SU-DHL-6 (cell line): ENCODE measurements at regions not wholly inside any gene's neighbourhood (a gene's known extent, or its start where the extent isn't known, plus 50 kb on each side); places are given as distances from the start of the nearest gene placed in this dataset.

Experiments used
- H2AFZ ChIP-seq: fragments of 200-600 bp; sonication (generic); 2 replicates; pipeline ENCODE4 v1.6.1; 2014; ENCODE audit warnings: low read depth, mild to moderate bottlenecking, moderate library complexity, mixed read lengths, antibody characterized with exemption, low read length; ENCODE audit not compliant: severe bottlenecking
- H3F3A ChIP-seq: fragments of 200-600 bp; shearing (Covaris generic); 2 replicates; pipeline ENCODE4 v1.6.0; 2016; ENCODE audit warnings: antibody characterized with exemption, mild to moderate bottlenecking; ENCODE audit not compliant: insufficient read depth
- H3K27ac ChIP-seq: fragments of 200-600 bp; sonication (generic); 2 replicates; pipeline ENCODE4 v1.5.1; 2016; ENCODE audit warnings: low read depth, mild to moderate bottlenecking, low read length, moderate library complexity, mixed read lengths
- H3K27me3 ChIP-seq: fragments of 200-600 bp; sonication (generic), shearing (Covaris generic); 2 replicates; pipeline ENCODE4 v1.6.0; 2014; ENCODE audit warnings: mild to moderate bottlenecking, low read length
- H3K36me3 ChIP-seq: fragments of 200-600 bp; sonication (generic); 2 replicates; pipeline ENCODE4 v1.6.1; 2014; ENCODE audit warnings: mild to moderate bottlenecking, low read length, mixed read lengths
- H3K4me2 ChIP-seq: fragments of 300-600, 200-600 bp; shearing (Covaris generic), sonication (generic); 2 replicates; pipeline ENCODE4 v1.6.0; 2014; ENCODE audit warnings: low read length, low read depth, mild to moderate bottlenecking; ENCODE audit not compliant: poor library complexity, severe bottlenecking
- H3K4me3 ChIP-seq: fragments of 200-600 bp; sonication (generic); 2 replicates; pipeline ENCODE4 v1.5.1; 2014; ENCODE audit warnings: antibody characterized with exemption, low read length, mild to moderate bottlenecking, mixed read lengths; ENCODE audit not compliant: insufficient read depth, poor library complexity, severe bottlenecking
- H3K79me2 ChIP-seq: fragments of 200-600 bp; sonication (generic); 2 replicates; pipeline ENCODE4 v1.6.1; 2014; ENCODE audit warnings: mild to moderate bottlenecking, low read length, moderate library complexity; ENCODE audit not compliant: insufficient read depth
- H3K9ac ChIP-seq: fragments of 200-600 bp; sonication (generic); 2 replicates; pipeline ENCODE4 v1.7.0; 2014; ENCODE audit warnings: mild to moderate bottlenecking, low read length
- H3K9me2 ChIP-seq: fragments of 200-600 bp; sonication (generic); replicated peaks from 2 replicates; pipeline ENCODE4 v1.6.1; 2014; ENCODE audit warnings: low read length; ENCODE audit not compliant: insufficient read depth
- H3K9me3 ChIP-seq: fragments of 200-600 bp; sonication (generic); 2 replicates; pipeline ENCODE4 v1.6.1; 2014; ENCODE audit warnings: low read length, mixed read lengths; ENCODE audit not compliant: insufficient read depth
- H4K20me1 ChIP-seq: fragments of 200-600 bp; sonication (generic); 2 replicates; pipeline ENCODE4 v1.6.1; 2014; ENCODE audit warnings: low read depth, mild to moderate bottlenecking, antibody characterized with exemption, low read length, moderate library complexity, mixed read lengths
- EZH2phosphoT487 ChIP-seq: fragments of 200-600 bp; sonication (generic), shearing (Covaris generic); conservative IDR thresholded peaks from 2 replicates; pipeline ENCODE4 v1.6.1; 2018; ENCODE audit warnings: mild to moderate bottlenecking, antibody characterized with exemption, low read length, moderate library complexity, mixed read lengths
- TF ChIP-seq, protein P1 (sequence below): fragments of 200-600 bp; sonication (generic); IDR thresholded peaks from one replicate; pipeline ENCODE4 v1.5.1; 2017; ENCODE audit warnings: antibody characterized with exemption, mild to moderate bottlenecking, low read length, moderate library complexity; ENCODE audit not compliant: insufficient read depth, poor library complexity, severe bottlenecking

DNA sequence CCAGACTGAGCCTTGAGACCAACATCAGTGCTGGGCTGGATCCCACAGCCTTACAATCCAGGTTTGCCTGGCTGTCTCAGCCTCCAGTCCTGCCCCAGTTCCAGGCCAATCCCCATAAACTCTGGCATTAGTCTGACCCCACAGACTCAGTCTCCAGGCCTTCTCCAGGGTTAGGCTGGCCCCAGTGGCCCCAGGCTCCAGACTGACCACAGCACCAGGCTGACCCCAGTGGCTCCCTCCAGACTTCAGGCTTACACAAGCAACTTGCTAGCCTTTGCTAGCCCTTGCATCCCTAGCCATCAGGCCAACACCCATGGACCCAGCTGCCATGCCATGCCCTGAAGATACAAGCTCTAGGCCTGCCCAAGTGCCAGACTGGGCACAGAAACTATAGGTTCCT lies 1326.0 kb upstream of the C9orf72 start:
- H2AFZ ChIP-seq: no peak overlapping the region
- no peak for TF ChIP-seq EZH2phosphoT487
- TF ChIP-seq, protein P1, sequence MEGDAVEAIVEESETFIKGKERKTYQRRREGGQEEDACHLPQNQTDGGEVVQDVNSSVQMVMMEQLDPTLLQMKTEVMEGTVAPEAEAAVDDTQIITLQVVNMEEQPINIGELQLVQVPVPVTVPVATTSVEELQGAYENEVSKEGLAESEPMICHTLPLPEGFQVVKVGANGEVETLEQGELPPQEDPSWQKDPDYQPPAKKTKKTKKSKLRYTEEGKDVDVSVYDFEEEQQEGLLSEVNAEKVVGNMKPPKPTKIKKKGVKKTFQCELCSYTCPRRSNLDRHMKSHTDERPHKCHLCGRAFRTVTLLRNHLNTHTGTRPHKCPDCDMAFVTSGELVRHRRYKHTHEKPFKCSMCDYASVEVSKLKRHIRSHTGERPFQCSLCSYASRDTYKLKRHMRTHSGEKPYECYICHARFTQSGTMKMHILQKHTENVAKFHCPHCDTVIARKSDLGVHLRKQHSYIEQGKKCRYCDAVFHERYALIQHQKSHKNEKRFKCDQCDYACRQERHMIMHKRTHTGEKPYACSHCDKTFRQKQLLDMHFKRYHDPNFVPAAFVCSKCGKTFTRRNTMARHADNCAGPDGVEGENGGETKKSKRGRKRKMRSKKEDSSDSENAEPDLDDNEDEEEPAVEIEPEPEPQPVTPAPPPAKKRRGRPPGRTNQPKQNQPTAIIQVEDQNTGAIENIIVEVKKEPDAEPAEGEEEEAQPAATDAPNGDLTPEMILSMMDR: no peak

DNA sequence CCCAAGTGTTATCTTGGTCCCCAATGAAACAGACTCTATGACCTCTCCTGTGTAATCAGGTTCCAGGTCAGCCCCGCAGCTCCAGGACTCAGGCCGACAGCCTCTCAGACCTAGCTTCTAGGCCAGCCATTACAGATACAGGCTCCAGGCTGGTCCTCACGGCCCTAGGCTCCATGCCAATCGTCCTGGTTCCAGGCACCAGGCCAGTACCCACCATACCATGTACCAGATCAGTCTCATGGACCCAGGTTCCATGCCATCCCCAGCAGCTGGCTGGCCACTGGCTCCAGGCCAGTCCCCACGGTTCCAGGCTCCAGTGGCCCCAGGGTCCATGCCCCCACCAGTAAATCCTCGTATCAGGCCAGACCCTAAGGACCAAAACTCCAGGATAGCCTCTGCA lies 1326.6 kb upstream of the C9orf72 start:
- no peak overlapping the region for H3K9ac ChIP-seq
- no peaks in the 10 kb centered on the region for H3K36me3 ChIP-seq
- H3F3A ChIP-seq: no peaks in the 10 kb centered on the region
- no peaks in the 10 kb centered on the region for H3K79me2 ChIP-seq
- no peaks in the 10 kb centered on the region for H4K20me1 ChIP-seq
- no peaks in the 10 kb centered on the region for H3K9me3 ChIP-seq
- no peak for TF ChIP-seq EZH2phosphoT487
- TF ChIP-seq, protein P1: no peak
- no peak overlapping the region for H3K27ac ChIP-seq
- no peaks in the 10 kb centered on the region for H3K27me3 ChIP-seq
- no peak overlapping the region for H2AFZ ChIP-seq
- H3K9me2 ChIP-seq: no peaks in the 10 kb centered on the region
- H3K4me2 ChIP-seq: no peak overlapping the region
- no peak overlapping the region for H3K4me3 ChIP-seq

More for the DNA sequence above, 1326.0 kb upstream of the C9orf72 start:
- Histone ChIP-seq H3F3A (no peaks in the 10 kb centered on the region), H3K79me2 (no peaks in the 10 kb centered on the region), H3K9me3 (no peaks in the 10 kb centered on the region), H4K20me1 (no peaks in the 10 kb centered on the region), H3K9ac (no peak overlapping the region), H3K36me3 (no peaks in the 10 kb centered on the region), H3K27me3 (no peaks in the 10 kb centered on the region), H3K9me2 (no peaks in the 10 kb centered on the region), H3K4me3 (no peak overlapping the region), H3K4me2 (no peak overlapping the region), H3K27ac (no peak overlapping the region)

DNA sequence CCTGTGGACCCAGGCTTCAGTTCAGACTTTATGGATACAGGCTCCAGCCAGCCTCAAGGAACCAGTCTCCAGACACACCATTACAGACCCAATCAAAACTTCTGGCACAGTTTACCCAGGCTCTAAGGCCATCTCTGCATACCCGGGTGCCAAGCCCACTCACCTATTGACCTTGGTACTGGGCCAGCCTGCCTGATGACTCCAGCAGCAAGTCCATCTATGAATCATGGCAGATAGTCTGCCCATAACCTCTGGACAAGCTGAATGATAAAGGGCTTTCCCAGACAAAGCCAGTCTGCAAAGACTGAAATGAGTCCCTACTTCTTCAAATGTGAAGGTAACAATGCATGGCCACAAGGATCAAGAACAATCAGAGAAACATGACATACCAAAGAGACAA lies 1327.1 kb upstream of the C9orf72 start:
- no peak overlapping the region for H3K4me2 ChIP-seq
- no peak overlapping the region for H3K9ac ChIP-seq
- H3K27me3 ChIP-seq: no peaks in the 10 kb centered on the region
- H4K20me1 ChIP-seq: no peaks in the 10 kb centered on the region
- no peak overlapping the region for H2AFZ ChIP-seq
- H3K4me3 ChIP-seq: no peak overlapping the region
- TF ChIP-seq, protein P1: no peak
- TF ChIP-seq EZH2phosphoT487: no peak
- H3K79me2 ChIP-seq: no peaks in the 10 kb centered on the region
- no peaks in the 10 kb centered on the region for H3F3A ChIP-seq
- H3K27ac ChIP-seq: no peak overlapping the region
- no peaks in the 10 kb centered on the region for H3K36me3 ChIP-seq
- H3K9me2 ChIP-seq: no peaks in the 10 kb centered on the region
- no peaks in the 10 kb centered on the region for H3K9me3 ChIP-seq
